DND-41 (cell line): ENCODE measurements at regions not wholly inside any gene's neighbourhood (a gene's known extent, or its start where the extent isn't known, plus 50 kb on each side); places are given as distances from the start of the nearest gene placed in this dataset.

Experiments
- ATAC-seq: fragments of 200-7000 bp; cut with Tn5 transposase; 3 replicates; pipeline ENCODE4 v1.9.1; 2021; ENCODE audit warnings: low read depth; ENCODE audit not compliant: insufficient read depth
- DNase-seq: peaks from one replicate; pipeline ENCODE4 v3.0.0-alpha.2; 2020
- H2AFZ ChIP-seq: 2 replicates; pipeline ENCODE4 v1.6.0; 2012; ENCODE audit warnings: low read depth, low read length
- H3K27ac ChIP-seq: 2 replicates; pipeline ENCODE4 v1.5.1; 2012; ENCODE audit warnings: low read length, inconsistent platforms
- H3K27me3 ChIP-seq: fragments of 200-600 bp; sonication (generic); 2 replicates; pipeline ENCODE4 v1.6.0; 2012; ENCODE audit warnings: low read length, mild to moderate bottlenecking, inconsistent platforms; ENCODE audit not compliant: insufficient read depth, poor library complexity
- H3K36me3 ChIP-seq: 2 replicates; pipeline ENCODE4 v1.5.1; 2012; ENCODE audit warnings: low read length, inconsistent platforms; ENCODE audit not compliant: insufficient read depth
- H3K4me1 ChIP-seq: 2 replicates; pipeline ENCODE4 v1.5.1; 2012; ENCODE audit warnings: mild to moderate bottlenecking, low read length; ENCODE audit not compliant: insufficient read depth
- H3K4me2 ChIP-seq: 2 replicates; pipeline ENCODE4 v1.6.0; 2012; ENCODE audit warnings: mild to moderate bottlenecking, moderate library complexity, low read length, inconsistent platforms; ENCODE audit not compliant: insufficient read depth
- H3K4me3 ChIP-seq, 2 experiments: fragments of 200-600 bp in 1 of 2; shearing (Covaris generic) in 1 of 2; 2 replicates each; pipeline ENCODE4 v1.5.1; 2012 to 2016; ENCODE audit warnings: inconsistent platforms in 2 of 2, low read length in 2 of 2, mild to moderate bottlenecking in 2 of 2, low read depth in 1 of 2, moderate library complexity in 1 of 2
- H3K79me2 ChIP-seq: 2 replicates; pipeline ENCODE4 v1.6.0; 2012; ENCODE audit warnings: low read length, inconsistent platforms; ENCODE audit not compliant: insufficient read depth
- H3K9ac ChIP-seq: 2 replicates; pipeline ENCODE4 v1.6.0; 2012; ENCODE audit warnings: low read depth, mild to moderate bottlenecking, inconsistent platforms, low read length, moderate library complexity
- H3K9me3 ChIP-seq: 2 replicates; pipeline ENCODE4 v1.5.1; 2012; ENCODE audit warnings: low read length, moderate library complexity, mild to moderate bottlenecking, inconsistent platforms; ENCODE audit not compliant: insufficient read depth, severe bottlenecking
- H4K20me1 ChIP-seq: 2 replicates; pipeline ENCODE4 v1.6.0; 2012; ENCODE audit warnings: low read length; ENCODE audit not compliant: insufficient read depth
- CTCF ChIP-seq: IDR thresholded peaks from 2 replicates; pipeline ENCODE4 v1.5.1; 2012; ENCODE audit warnings: borderline replicate concordance, low read length, moderate library complexity, mild to moderate bottlenecking; ENCODE audit not compliant: poor library complexity, severe bottlenecking; ENCODE audit errors: extremely low read depth
- EZH2 ChIP-seq: IDR thresholded peaks from 3 replicates; pipeline ENCODE4 v1.6.1; 2012; ENCODE audit warnings: borderline replicate concordance, low read depth, mild to moderate bottlenecking, moderate library complexity, low read length, inconsistent platforms; ENCODE audit not compliant: severe bottlenecking

GRCh38 chr2:155099784-155100183, 401.3 kb downstream of the KCNJ3 start:
- no peaks in the 10 kb centered on the region for H3K36me3 ChIP-seq
- ATAC-seq, result no peak
- no peaks in the 10 kb centered on the region for H4K20me1 ChIP-seq
- no peak overlapping the region for H3K9ac ChIP-seq
- H3K9me3 ChIP-seq, result peaks cover 15% of the 10 kb centered on the region
- no peaks in the 10 kb centered on the region for H3K4me1 ChIP-seq
- H3K27ac ChIP-seq, result no peak overlapping the region
- no peaks in the 10 kb centered on the region for H3K79me2 ChIP-seq
- no peak overlapping the region for H2AFZ ChIP-seq
- no peak for TF ChIP-seq CTCF
- no peaks in the 10 kb centered on the region for H3K27me3 ChIP-seq
- no peak overlapping the region for H3K4me2 ChIP-seq
- no peak for DNase-seq
- no peak overlapping the region for H3K4me3 ChIP-seq

- no peaks in the 10 kb centered on the region for H3K36me3 ChIP-seq
- H3K9me3 ChIP-seq, result no peaks in the 10 kb centered on the region
- ATAC-seq (no peak), DNase-seq (no peak)
- no peak overlapping the region for H3K4me3 ChIP-seq
- no peak overlapping the region for H2AFZ ChIP-seq
- no peaks in the 10 kb centered on the region for H4K20me1 ChIP-seq
- no peaks in the 10 kb centered on the region for H3K4me1 ChIP-seq
- TF ChIP-seq CTCF (no peak), EZH2 (no peak)
- no peak overlapping the region for H3K9ac ChIP-seq
- H3K79me2 ChIP-seq, result no peaks in the 10 kb centered on the region
- H3K27ac ChIP-seq, result no peak overlapping the region
- no peaks in the 10 kb centered on the region for H3K27me3 ChIP-seq
- no peak overlapping the region for H3K4me2 ChIP-seq
Measured at GRCh38 chr2:155095613-155096012, 397.1 kb downstream of the KCNJ3 start.

- no peaks in the 10 kb centered on the region for H3K36me3 ChIP-seq
- DNase-seq (no peak), ATAC-seq (no peak)
- H3K4me1 ChIP-seq, result no peaks in the 10 kb centered on the region
- no peak overlapping the region for H3K9ac ChIP-seq
- no peak overlapping the region for H3K4me3 ChIP-seq
- H3K9me3 ChIP-seq, result no peaks in the 10 kb centered on the region
- H3K27me3 ChIP-seq, result no peaks in the 10 kb centered on the region
- TF ChIP-seq EZH2 (no peak), CTCF (no peak)
- H3K79me2 ChIP-seq, result no peaks in the 10 kb centered on the region
- no peak overlapping the region for H3K4me2 ChIP-seq
- no peak overlapping the region for H2AFZ ChIP-seq
- no peak overlapping the region for H3K27ac ChIP-seq
- H4K20me1 ChIP-seq, result no peaks in the 10 kb centered on the region
Measured at GRCh38 chr2:155080373-155080772, 381.9 kb downstream of the KCNJ3 start.

- no peak for DNase-seq
- Histone ChIP-seq H3K4me2 (no peak overlapping the region), H3K27me3 (no peaks in the 10 kb centered on the region), H3K9ac (no peak overlapping the region), H3K9me3 (no peaks in the 10 kb centered on the region), H3K4me1 (no peaks in the 10 kb centered on the region), H4K20me1 (no peaks in the 10 kb centered on the region), H3K36me3 (no peaks in the 10 kb centered on the region), H2AFZ (no peak overlapping the region), H3K4me3 (no peak overlapping the region), H3K27ac (no peak overlapping the region), H3K79me2 (no peaks in the 10 kb centered on the region)
- no peak for ATAC-seq
- TF ChIP-seq EZH2, result no peak
- no peak for TF ChIP-seq CTCF
Measured at GRCh38 chr2:155070489-155070888, 372.0 kb downstream of the KCNJ3 start.
